ENCODE measurements at regions not wholly inside any gene's neighbourhood (a gene's known extent, or its start where the extent isn't known, plus 50 kb on each side); places are given as distances from the start of the nearest gene placed in this dataset.
"Not testable (repeated sequence)": the region's sequence is repeated elsewhere in the genome, so short reads cannot be mapped to it uniquely, and the experiment has no call there.

- DNase-seq (ENCODE audit: low read depth in 2 of 3, low spot score in 1 of 3) = no peak
These were observed 1120.1 kb upstream of the CITED2 start for GRCh38 chr6:140494321-140495108.

DNA sequence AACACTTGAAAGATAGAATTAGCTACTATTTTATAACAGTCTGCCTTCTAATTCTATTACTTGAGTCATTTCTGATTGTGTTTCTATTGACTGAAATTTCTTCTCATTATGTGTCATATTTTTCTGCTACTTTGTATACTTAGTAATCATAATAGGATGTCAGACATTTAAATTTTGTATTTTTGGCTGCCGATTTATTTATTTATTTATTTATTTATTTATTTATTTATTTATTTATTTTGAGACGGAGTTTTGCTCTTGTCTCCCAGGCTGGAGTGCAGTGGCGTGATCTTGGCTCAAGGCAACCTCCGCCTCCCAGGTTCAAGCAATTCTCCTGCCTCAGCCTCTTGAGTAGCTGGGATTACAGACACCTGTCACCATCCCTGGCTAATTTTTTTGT lies 1119.0 kb upstream of the CITED2 start:
- not testable (repeated sequence) for DNase-seq (ENCODE audit: low read depth in 2 of 3, low spot score in 1 of 3)

DNA sequence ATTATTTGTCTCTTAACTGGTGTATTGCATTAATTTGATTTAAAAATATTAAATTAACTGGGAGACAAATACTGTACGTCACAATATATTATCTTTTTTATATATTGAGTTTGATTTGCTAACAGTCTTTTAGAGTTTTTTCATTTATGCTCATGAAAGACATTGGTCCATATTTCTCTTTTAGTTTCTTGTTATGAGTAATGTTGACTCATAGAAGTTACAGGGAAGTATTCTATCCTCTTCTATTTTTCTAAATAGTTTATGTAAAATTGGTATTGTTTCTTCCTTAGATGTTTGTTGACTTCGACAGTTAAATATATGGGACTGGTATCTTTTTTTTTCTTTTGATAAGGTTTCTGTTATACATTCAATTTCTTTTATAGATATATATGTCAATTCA lies 1115.6 kb upstream of the CITED2 start:
- no peak for DNase-seq (ENCODE audit: low read depth in 2 of 3, low spot score in 1 of 3)

DNA sequence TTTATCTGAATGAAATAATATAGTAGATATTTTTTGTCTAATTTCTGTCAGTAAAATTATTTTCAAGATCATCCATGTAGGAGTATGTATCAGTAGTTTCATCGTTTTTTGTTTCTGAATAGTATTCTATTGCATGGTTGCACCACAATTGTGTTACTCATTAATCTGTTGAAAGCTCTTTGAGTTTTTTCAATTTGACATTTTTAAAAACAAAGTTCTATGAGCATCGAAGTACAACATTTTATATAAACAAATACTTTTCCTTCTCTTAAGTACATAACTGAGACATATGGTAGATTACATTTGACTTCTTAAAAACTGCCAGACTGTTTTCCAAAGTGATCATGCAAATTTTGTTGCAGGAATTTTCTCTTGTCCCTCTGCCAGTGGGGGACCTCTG lies 1113.1 kb upstream of the CITED2 start:
- DNase-seq (ENCODE audit: low read depth in 2 of 3, low spot score in 1 of 3) = no peak

- DNase-seq (ENCODE audit: low read depth in 2 of 3, low spot score in 1 of 3) = no peak
These were observed 1112.3 kb upstream of the CITED2 start for GRCh38 chr6:140486450-140487361.

GRCh38 chr6:140485740-140486449 lies 1111.4 kb upstream of the CITED2 start:
- DNase-seq (ENCODE audit: low read depth in 2 of 3, low spot score in 1 of 3) = peak in 1 of 3 donors; percentile 4

DNA sequence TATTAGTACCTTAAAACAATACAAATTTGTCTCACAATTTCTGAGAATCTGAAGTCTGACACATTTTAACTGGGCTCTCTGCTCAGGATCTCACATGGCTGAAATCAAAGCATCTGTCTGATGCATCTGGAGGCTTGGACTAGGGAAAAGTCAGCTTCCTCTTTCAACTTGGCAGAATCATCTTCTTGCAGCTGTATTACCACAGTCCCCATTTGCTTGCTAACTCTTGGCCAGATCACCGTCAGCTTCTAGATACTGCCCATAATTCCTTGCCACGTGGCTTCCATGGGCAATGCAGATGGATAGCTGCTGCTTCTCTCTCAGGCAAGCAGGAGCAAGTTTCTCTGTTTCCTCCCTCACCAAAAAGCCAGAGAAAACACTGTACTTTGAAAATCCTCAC lies 1106.4 kb upstream of the CITED2 start:
- no peak for DNase-seq (ENCODE audit: low read depth in 2 of 3, low spot score in 1 of 3)

- DNase-seq (ENCODE audit: low read depth in 2 of 3, low spot score in 1 of 3) = no peak
These were observed 1104.2 kb upstream of the CITED2 start for GRCh38 chr6:140478631-140479030.

GRCh38 chr6:140475086-140475485 lies 1100.6 kb upstream of the CITED2 start:
- DNase-seq (ENCODE audit: low read depth in 2 of 3, low spot score in 1 of 3) = no peak

DNA sequence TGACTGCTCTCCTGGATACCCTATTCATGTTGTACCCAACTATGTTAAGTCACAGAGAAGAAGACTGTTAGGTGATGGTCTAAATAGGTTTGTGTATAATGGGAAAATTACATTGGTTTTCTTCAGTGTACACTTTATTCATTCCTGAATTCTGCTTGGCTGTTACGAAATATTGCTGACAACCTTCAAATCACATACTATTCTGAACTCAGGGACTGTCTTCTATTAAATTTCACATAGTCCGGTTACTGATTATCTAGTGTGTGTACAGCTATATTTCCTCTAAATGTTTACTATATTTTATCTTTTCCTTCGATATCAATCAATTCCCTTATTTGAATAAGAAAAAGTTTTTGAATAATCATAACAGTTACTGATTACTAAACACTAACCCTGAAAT lies 1090.3 kb upstream of the CITED2 start:
- no peak for DNase-seq (ENCODE audit: low read depth in 2 of 3, low spot score in 1 of 3)

DNA sequence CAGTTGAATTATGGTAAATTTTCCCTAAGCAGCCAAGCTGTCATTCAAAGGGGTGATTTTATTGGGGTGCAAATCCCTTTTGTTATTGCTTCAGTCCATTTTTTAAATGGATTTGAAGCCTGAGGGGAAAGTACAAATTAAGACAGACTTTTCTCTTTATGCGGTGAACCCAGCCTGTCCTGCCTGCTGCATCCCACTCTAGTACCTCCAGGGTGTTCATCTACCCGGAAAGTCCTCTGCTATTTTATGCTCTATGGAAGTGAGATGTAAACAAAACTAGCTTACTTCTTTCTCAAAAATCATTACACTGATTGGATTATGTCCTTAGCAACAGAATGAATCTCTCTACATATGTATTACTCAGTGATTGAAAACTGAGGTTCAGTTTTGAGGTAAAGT lies 1088.9 kb upstream of the CITED2 start:
- DNase-seq (ENCODE audit: low read depth in 2 of 3, low spot score in 1 of 3) = no peak

- DNase-seq (ENCODE audit: low read depth in 2 of 3, low spot score in 1 of 3) = no peak
These were observed 1088.2 kb upstream of the CITED2 start for GRCh38 chr6:140462453-140463311.

DNA sequence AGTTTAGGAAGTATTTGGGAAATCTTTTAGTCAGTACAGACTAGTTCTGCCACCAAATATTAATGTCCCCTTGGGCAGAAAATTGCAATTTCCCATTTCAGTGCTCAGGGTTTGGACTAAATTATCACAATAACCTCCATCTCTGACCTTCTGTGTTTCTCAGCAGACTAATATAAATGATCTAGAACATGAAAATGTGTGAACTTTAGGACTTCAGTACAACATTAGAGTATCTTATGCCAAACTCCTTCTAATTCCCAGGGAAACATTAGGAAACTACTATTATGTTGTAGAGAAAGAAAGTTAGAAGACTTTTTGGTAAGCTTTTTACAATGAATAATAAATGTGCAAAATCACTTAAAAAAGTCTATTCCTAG lies 1087.6 kb upstream of the CITED2 start:
- DNase-seq (ENCODE audit: low read depth in 2 of 3, low spot score in 1 of 3) = no peak

GRCh38 chr6:140460267-140460666 lies 1085.8 kb upstream of the CITED2 start:
- DNase-seq (ENCODE audit: low read depth in 2 of 3, low spot score in 1 of 3) = no peak

DNA sequence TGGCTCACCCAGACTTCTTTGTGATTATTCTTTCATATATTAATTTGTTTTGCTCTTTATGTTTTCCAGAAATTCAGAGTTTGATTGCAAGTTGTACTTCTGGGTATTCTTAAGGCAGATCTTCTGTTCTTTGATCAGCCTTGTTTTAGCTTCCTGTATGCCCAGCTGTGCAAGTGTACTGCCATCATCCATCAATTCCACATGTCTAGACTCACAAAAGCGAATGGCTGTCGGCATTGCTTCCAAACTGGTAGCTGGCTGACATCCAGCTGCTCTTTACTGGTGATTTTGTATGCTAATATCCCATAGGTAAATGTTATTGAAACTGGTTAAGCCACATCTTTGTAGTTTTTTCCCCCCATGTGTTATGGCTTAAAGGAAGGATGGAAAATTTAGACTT lies 1084.8 kb upstream of the CITED2 start:
- DNase-seq (ENCODE audit: low read depth in 2 of 3, low spot score in 1 of 3) = no peak

DNA sequence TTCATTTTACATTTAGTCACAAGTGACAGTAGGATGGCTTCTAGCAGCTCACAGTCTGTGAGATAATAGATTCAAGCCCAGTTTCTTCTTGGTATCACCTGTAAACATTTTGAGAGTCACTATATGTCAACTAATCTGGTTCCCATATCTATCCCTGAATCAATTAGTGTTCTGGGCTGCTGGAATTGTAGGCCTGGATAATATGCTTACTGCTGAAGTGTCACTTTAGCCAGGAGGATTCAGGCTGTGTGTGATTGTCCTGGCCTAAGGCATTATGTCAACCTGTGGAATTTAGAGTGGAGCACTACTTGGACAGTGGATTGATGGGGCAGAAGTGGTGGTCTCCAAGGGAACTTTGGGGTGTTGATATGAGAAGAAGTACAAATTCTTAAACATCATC lies 1071.8 kb upstream of the CITED2 start:
- DNase-seq (ENCODE audit: low read depth in 2 of 3, low spot score in 1 of 3) = no peak

GRCh38 chr6:140445474-140446004 lies 1071.1 kb upstream of the CITED2 start:
- no peak for DNase-seq (ENCODE audit: low read depth in 2 of 3, low spot score in 1 of 3)

- not testable (repeated sequence) for DNase-seq (ENCODE audit: low read depth in 2 of 3, low spot score in 1 of 3)
These were observed 1068.7 kb upstream of the CITED2 start for GRCh38 chr6:140443112-140443511.

- no peak for DNase-seq (ENCODE audit: low read depth in 2 of 3, low spot score in 1 of 3)
These were observed 1066.8 kb upstream of the CITED2 start for GRCh38 chr6:140441256-140441655.

- no peak for DNase-seq (ENCODE audit: low read depth in 2 of 3, low spot score in 1 of 3)
These were observed 1065.9 kb upstream of the CITED2 start for GRCh38 chr6:140440223-140440835.

All from stimulated activated CD4-positive, alpha-beta T cell treated with anti-CD3 and anti-CD28 coated beads, Interleukin-12 subunit alpha, Interleukin-12 subunit beta, amount 100 ng/mL, for 48 hours (primary cell).